HG03558 (cell line): ENCODE measurements at regions not wholly inside any gene's neighbourhood (a gene's known extent, or its start where the extent isn't known, plus 50 kb on each side); places are given as distances from the start of the nearest gene placed in this dataset.

Experiments used
- ATAC-seq: cut with Tn5 transposase; IDR thresholded peaks from one replicate; pipeline ENCODE4 v1.9.1; 2021; ENCODE audit warnings: moderate number of reproducible peaks; ENCODE audit not compliant: unreplicated experiment; ENCODE audit errors: extremely low read depth

DNA sequence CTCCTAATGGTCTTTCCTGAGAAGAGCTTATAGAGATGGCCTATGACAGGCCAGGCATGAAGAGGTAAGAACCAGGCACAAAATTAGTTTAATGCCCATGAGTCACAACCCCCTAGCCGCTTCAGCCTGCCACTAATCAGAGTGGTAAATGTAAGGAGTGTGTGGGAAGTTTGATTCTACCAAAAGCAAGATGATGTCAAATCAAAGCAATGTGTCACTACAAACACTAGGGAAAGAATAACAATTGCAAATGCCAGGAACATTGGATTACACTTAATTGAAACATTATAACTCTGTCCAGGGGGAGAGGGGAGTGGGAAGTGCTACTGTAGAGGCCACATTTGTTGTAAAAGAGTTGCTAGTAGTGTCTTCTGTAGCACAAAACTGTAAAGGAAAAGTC lies 596.6 kb upstream of the AGTR1 start:
- ATAC-seq = no peak

DNA sequence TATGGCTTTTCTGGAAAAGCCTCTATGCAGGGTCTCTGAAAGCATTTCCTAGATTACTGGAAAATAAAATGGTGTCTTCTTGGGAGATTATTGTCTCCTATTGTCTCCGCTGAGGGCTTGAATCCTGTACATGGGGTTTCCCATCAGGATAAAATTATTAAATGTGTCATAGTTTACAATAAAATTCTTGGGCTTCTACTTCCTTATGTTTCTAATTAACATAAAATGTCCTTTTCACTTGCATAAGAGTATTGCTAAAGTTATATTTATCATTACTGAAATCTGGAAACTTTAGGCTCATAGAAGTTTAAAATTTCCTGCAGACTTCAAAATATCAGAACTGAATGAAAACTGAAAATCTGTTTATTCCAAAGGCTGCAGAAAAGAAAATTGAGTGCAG lies 595.5 kb upstream of the AGTR1 start:
- ATAC-seq = no peak

DNA sequence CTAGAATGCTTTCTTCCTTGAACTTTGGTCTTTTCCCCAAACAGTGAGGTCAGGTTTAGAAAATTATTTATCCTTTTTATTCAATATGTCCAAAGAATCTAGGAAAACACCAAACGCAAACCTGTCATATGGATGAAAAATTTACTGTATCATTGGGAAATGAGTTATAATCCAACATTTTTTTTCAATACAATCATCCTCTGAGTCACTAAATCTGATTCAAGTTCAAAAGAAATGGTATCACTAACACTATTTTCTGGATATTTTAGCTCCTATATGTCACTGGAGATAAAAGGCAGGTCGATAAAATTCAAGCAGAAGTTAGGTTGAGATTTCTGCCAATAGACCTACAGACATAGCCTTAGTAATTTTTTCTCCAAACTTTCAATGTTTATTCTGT lies 591.6 kb upstream of the AGTR1 start:
- no peak for ATAC-seq

DNA sequence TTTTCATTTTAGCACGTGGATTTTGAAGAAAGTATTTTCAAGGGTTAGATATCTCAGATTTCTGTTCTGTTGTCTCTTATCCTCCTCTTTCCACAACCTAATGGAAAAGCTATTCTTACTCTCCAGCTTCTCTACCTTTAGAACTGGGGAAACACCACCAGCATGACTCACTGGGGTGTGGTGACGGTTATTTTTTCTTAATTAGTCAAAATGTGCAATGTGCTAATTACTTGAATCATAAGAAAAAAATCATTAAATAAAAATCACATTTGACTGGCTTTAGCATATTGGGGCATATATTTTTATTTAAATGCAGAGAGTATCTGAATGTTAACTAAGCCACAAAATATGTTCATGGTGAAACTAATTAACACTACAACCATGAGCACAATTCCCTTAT lies 570.7 kb upstream of the AGTR1 start:
- ATAC-seq = no peak

DNA sequence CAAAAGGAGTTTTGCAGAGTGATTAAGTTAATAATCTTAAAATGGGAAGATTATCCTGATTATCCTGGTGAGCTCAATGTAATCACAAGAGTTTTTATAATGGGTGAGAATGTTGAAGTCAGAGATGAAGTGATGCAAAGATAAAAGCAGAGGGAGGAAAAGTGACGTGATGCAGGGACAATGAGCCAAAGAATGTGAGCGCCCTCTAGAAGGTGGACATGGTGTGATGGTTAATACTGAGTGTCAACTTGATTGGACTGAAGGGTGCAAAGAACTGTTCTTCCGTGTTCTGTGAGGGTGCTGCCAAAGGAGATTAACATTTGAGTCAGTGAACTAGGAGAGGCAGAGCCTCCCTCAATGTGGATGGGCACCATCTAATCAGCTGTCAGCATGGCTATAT lies 569.6 kb upstream of the AGTR1 start:
- ATAC-seq = no peak

DNA sequence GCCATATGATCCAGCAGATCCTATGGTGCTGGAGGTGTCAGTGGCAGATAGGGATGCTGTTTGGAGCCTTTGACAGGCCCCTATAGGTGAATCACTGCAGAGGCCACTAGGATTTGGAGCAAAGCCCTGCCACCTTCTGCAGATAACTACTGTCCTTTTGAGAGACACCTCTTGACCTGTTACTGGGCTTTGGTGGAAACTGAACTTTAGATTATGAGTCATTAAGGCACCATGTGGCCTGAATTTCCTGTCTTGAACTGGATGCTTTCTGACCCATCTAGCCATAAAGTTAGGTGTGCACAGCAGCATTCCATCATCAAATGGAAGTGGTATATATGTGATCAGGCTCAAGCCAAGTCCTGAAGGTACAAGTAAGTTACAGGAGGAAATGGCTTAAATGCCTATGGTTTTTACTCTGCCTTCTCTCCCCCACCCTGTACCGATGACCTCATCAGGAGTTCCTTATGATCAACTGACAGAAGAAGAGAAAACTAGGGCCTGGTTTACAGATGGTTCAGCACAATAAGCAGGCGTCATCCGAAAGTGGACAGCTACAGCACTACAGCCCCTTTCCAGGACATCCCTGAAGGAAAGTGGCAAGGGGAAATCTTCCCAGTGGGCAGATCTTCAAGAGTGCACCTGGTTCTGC lies 565.6 kb upstream of the AGTR1 start:
- ATAC-seq = no peak

DNA sequence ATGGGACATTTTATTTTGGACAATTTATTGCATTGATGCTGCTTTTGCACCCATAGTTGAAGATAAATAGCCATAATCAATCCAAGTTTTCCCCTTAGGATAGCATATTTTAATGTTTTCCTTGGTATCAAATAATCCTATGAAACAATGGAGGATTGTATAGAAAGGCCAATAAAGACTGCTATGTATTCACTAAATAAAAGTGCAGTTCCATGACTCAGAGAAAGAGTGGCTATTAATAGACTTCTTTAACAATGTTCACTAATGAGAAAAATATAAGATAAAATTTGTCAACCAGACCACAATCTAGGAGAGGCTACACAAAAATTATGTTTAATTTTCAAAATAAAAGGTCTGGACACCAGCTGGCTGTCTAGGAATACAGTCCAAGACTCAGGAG lies 560.9 kb upstream of the AGTR1 start:
- no peak for ATAC-seq

DNA sequence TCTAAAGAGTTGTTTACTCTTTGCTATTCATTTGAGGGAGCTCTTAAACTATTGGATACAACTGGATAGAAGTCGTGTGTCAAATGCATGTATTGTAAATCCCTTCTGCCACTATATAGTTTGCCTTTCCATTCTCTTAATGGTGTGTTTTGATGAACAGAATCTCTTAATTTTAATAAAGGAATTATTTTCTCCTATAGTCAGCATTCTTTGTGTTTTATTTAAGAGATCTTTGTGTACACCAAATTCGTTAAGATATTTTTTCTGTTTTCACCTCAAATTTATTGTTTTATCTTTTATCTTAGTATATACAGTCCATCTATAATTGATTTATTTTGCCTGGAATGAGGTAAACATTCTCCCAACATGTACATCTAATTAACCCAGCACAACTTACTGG lies 551.5 kb upstream of the AGTR1 start:
- no peak for ATAC-seq

DNA sequence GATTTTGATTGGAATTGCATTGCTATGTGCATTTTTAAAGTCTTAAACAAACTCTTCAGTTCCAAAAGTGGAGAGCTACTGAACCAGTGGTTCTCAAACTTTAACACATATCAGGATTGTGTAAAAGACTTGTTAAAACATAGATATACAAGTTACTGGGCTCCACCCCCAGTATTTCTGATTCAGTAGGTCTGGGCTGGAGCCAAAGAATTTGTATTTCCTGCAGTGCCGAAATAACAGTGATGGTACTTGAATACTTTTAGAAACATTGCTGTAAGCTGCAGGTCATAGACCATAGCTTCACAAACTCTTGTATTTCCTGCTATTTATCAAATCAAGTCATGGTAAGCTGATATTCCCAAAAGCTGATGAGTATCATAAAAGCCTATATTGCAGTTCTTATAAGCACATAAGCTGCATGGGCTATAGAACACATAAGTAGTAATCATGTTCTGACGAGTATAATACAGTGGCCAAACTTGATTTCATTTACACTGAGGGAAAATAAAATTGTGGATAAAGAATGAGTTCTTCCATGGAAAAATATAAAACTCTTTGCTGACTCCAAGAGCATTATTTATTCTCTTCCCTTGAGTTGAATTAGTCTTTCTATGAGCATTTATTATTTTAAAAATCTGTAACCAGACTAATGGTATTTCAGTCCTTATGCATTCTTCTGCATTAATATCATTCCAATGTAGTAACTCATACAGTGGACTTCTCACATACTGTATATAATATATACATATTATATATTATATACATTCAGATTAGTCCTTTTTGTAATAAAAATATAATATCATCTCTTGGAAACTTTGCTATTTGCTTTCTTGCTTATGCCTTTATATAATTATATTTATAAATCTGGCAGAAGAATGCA lies 550.5 kb upstream of the AGTR1 start:
- ATAC-seq = no peak

DNA sequence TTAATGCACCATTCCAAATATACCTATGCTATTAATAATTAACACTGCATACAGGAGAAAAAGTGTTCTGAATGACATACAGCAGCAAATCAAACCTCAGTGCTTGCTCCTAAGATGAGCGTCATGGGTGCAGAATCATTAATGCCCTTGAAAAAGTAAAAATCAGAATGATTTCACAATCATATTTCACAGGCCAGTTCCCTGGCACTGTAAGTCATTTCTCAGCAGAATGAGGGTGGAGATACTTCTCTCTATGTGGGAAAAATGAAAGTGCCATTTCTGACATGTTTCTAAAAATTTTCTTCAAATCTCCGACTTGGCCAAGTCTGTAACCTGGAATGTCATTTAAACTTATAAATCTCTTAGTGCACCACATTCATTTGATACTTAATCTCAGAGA lies 549.8 kb upstream of the AGTR1 start:
- no peak for ATAC-seq

DNA sequence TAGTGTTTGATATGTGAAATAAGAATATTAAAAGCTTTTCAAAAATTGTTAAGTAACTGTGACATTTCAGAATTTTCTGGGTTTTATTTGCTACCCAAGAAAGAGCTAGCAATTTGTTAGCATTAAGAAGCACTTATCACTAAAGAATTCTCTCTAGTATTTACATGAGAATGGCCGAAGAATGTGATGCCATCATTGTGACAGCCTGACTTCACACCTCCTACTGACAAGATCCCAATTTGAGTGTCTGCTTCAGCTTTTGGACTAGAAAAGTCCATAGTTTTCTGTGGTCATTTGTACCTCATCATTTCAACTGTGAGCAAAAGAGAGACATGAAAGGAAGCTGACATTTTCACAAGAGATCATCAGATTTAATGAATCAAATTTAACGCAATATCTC lies 548.1 kb upstream of the AGTR1 start:
- ATAC-seq = no peak

DNA sequence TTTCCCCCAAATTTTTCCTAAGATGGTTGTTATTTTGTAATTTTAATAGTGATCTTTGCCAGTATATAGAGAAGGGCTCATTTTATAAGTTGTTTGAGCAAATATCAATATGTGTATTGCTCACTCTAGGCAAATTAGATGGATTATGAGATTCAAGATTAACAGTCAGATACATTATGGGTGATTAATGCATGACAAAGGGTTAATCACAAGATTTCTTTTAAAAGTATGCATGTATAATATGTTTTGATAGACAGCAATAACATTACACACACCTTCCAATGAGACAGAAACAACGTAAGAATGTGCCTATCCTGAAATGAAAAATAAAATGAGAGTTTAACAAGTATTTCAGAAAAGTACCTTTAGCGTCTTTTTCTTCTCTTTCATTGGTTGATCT lies 547.6 kb upstream of the AGTR1 start:
- no peak for ATAC-seq

DNA sequence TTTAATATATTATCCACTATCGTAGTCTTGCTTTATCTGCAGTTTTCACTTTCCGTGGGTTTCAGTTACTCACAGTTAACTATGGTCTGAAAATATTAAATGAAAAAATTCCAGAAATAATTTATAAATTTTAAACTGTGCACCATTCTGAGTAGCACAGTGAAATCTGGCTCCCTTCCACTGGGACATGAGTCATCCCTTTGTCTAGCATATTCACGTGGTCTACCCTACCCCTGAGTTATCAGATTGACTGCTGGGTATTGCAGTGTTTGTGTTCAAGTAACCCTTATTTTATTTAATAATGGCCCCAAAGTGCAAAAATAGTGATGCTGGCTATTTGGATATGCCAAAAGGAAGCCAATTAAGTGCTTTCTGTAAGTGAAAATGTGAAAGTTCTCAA lies 539.5 kb upstream of the AGTR1 start:
- ATAC-seq = no peak

DNA sequence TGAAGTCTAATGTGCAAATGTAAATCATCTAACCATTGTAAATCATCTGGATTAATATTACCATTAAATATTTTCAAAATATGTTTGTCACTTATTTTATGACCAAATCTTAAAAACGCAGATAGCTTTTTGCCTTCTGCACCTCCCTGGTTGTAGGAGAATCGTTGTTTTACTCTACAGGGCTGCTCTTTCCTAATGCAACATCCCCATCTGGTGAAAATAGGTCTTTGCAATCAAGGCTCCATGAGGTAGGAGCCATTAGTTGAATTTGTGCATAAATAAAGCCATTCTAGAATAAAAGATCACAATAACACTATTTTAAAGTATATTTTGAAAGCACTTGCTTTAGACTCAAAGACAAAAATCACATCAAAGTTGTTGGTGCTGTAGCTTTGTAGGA lies 535.6 kb upstream of the AGTR1 start:
- no peak for ATAC-seq

DNA sequence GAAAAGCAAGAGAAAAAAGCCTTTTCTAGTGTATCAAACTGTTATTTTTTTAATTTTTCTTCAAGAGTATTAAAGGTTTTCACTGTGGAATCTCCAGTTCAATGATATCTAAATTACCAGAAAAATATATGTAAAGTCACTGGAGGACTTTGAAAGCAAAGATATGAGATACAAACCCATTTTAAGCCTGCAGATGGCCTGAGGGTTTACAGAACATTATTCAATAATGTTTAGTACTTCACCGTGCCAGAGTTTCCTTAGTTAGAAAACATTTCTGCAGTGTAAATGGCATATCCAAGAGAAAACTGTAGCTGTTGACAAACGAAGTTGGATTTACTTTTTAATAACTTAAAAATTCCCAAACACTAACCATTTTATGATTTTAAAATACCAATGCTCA lies 529.4 kb upstream of the AGTR1 start:
- ATAC-seq = no peak

DNA sequence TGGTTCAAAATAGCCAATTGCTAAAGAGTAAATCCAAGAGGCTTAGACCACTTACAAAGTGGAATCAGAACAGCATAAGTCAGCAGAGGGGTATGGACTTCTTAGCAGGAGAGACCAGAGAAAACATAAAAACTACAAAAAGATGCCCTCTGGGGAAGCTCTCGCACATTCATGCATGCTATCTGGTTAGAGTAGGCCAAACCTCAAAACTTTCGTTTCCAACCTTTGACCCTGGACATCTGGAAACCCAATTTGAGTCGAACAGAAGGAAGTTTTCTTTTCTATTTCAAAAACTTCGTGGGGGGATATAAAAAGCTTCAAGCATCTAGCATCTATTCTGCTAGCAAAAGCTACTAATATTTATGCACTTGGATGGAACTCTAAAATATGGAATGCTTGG lies 523.9 kb upstream of the AGTR1 start:
- ATAC-seq = no peak

DNA sequence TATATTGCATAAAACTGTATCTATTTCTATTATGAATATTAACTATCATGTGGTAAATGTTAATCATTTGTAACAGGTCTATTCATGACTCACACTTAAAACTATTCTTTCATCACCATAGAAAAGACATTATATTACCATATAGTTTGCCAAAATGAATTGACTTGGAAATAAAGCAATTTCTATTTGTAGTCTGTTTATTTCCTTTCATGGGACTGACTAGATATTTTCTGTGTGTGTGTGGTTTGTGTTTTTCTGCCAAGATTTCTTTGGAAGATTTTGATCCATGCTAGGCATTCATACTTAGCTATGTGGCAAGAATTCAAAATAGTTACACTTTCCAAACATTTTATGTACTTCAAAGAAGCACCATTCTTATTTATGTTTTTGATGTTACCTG lies 522.5 kb upstream of the AGTR1 start:
- no peak for ATAC-seq

DNA sequence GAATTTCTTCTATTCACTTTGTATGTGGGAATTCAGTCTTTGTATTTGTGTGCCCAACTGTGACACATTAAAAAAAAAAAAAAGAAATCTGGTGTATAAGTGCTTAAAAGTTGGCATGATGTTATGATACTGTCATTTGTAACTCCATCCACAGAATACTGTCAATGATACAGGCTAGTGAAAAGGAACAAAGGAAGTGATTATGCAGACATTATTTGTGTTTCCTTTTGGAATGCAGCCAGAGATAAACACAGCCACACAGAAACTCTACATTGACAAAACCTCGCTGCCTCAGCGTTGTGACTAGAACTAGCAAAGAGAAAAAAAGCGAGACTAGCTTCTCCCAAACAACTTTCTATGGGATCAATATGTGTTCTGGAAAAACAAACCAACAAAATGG lies 519.2 kb upstream of the AGTR1 start:
- no peak for ATAC-seq

DNA sequence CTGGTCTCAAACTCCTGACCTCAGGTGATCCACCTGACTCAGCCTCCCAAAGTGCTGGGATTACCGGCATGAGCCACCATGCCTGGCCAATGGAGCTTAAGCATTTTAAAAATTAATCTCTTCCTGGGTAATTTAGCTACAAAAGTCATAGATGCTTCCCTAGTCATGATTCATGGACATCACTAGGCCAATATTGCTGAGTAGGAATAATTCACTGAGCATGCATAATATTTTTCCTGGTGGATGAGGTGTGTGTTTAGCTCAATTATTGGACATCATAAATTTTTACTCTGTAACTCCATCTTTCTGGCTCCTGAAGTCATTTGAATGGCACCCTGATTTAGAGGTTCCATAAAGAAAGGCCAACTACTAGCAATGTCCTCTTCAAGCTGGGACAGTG lies 512.9 kb upstream of the AGTR1 start:
- no peak for ATAC-seq

DNA sequence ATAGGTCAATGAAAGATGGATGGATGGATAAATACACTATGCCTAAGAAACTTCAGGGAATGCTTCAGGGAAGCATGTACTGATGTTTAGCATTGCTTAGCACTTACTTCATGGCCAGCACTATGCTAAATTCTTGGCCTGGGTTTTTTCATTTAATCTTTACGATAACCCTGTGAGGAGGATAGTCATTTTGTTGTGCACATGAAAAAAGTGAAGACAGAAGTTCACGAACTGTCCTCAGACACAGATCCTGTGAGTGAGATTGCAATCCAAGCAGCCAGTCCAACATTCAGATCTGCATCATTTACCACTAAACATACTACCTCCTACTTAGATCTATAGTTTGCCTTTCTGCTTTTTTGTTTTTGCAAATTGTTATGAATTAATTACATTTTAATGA lies 510.8 kb upstream of the AGTR1 start:
- no peak for ATAC-seq

DNA sequence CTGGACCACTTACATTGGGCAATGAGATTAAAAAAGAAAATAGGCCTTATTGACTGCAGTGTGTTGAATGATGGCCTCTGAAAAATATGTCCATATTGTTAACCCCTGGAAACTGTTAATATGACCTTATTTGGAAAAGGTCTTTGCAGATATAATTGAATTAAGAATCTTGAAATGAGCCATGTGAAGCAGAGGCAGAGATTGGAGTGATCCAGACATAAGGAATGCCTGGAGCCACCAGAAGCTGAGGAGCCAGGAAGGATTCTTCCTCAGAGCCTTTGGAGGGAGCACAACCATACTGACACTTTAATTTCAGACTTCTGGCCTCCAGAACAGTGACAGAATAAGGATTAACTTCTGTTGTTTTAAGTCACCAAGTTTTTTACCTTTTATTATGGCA lies 510.4 kb upstream of the AGTR1 start:
- ATAC-seq = no peak

DNA sequence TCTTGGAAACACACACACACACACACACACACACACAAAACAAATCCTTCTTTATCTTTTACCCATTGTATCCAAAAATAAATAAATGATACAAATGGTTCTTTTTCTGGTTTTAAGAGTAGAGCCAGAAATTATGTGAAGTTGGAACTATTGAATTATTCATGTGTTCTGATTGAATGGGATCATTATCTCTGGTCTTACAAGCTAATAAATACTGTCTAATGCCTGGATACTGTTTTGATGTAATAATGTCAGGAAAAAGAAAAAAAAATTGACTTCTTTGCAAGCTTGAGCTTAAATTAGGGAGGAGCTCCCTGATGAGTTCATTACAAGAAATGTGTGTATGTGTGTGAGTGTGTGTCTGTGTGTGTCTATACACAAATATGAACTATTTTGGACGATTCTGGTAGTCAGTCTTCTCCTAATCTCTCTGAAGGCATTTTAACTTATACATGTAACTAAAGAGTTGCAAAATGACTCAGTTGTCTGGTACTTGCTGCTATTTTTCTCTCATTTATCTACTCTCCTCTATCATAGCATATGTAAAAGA lies 507.2 kb upstream of the AGTR1 start:
- no peak for ATAC-seq
